HepG2 (cell line): ENCODE measurements at regions not wholly inside any gene's neighbourhood (a gene's known extent, or its start where the extent isn't known, plus 50 kb on each side); places are given as distances from the start of the nearest gene placed in this dataset.

Experiments
- ATF2 ChIP-seq: sonication (generic); formaldehyde crosslinking; IDR thresholded peaks from 2 replicates; pipeline ENCODE4 v1.4.0; 2020; ENCODE audit warnings: missing genetic modification reagents
- CREM ChIP-seq, 2 experiments: sonication (generic) in 1 of 2; formaldehyde crosslinking in 1 of 2; IDR thresholded peaks; 2 replicates each; pipeline versions ENCODE4 v1.4.0 to v1.6.1; 2016 to 2020; ENCODE audit warnings: antibody characterized with exemption in 1 of 2, mild to moderate bottlenecking in 1 of 2, missing genetic modification reagents in 1 of 2
- CTCF ChIP-seq: sonication (generic); formaldehyde crosslinking; IDR thresholded peaks from 2 replicates; pipeline ENCODE4 v1.5.0; 2020; ENCODE audit warnings: mild to moderate bottlenecking, missing genetic modification reagents, moderate library complexity
- FOXA1 ChIP-seq, 2 experiments: fragments of 450-650 bp in 1 of 2; sonication (generic) in 1 of 2; formaldehyde crosslinking in 1 of 2; IDR thresholded peaks; 2 replicates each; pipeline versions ENCODE4 v1.4.0 to v1.6.1; 2016 to 2020; ENCODE audit warnings: missing genetic modification reagents in 1 of 2
- FOXA3 ChIP-seq: IDR thresholded peaks from 2 replicates; pipeline ENCODE4 v1.6.1; 2016; ENCODE audit warnings: missing genetic modification reagents, missing compliant biosample characterization
- KDM2A ChIP-seq: sonication (generic); formaldehyde crosslinking; IDR thresholded peaks from 2 replicates; pipeline ENCODE4 v1.4.0; 2020; ENCODE audit warnings: low read depth, missing genetic modification reagents, borderline replicate concordance
- MLX ChIP-seq: IDR thresholded peaks from 2 replicates; pipeline ENCODE4 v1.6.1; 2016
- NBN ChIP-seq: fragments of 450-650 bp; conservative IDR thresholded peaks from 2 replicates; pipeline ENCODE4 v1.6.1; 2017
- ZBTB2 ChIP-seq: sonication (generic); formaldehyde crosslinking; IDR thresholded peaks from 2 replicates; pipeline ENCODE4 v1.8.0; 2022; ENCODE audit warnings: low read depth, missing genetic modification reagents
- ZNF292 ChIP-seq: sonication (generic); formaldehyde crosslinking; IDR thresholded peaks from 2 replicates; pipeline ENCODE4 v1.8.1; 2022; ENCODE audit warnings: mild to moderate bottlenecking, low read depth, missing genetic modification reagents, borderline replicate concordance
- ZNF354B ChIP-seq: sonication (generic); formaldehyde crosslinking; IDR thresholded peaks from 2 replicates; pipeline ENCODE4 v1.8.0; 2022; ENCODE audit warnings: mild to moderate bottlenecking, missing genetic modification reagents
- ZNF790 ChIP-seq: sonication (generic); formaldehyde crosslinking; IDR thresholded peaks from 2 replicates; pipeline ENCODE4 v1.8.0; 2022; ENCODE audit warnings: missing genetic modification reagents, mild to moderate bottlenecking, borderline replicate concordance
- ZSCAN5A ChIP-seq: sonication (generic); formaldehyde crosslinking; IDR thresholded peaks from 2 replicates; pipeline ENCODE4 v1.8.0; 2022; ENCODE audit warnings: mild to moderate bottlenecking, missing genetic modification reagents, borderline replicate concordance

- no peak for TF ChIP-seq ZSCAN5A (CRISPR knock-in tag)
- no peak for TF ChIP-seq ZNF790
- no peak for TF ChIP-seq CREM (IDR thresholded peaks at IDR 0.05)
- TF ChIP-seq CREM (CRISPR knock-in tag; IDR thresholded peaks at IDR 0.05) = no peak
- TF ChIP-seq ZBTB2 (CRISPR knock-in tag) = no peak
- no peak for TF ChIP-seq FOXA3 (CRISPR knock-in tag)
- no peak for TF ChIP-seq CTCF (CRISPR knock-in tag)
- no peak for TF ChIP-seq MLX (CRISPR knock-in tag)
- no peak for TF ChIP-seq NBN
- no peak for TF ChIP-seq FOXA1 (IDR thresholded peaks at IDR 0.05)
- no peak for TF ChIP-seq FOXA1 (CRISPR knock-in tag; IDR thresholded peaks at IDR 0.05)
- TF ChIP-seq ZNF354B (CRISPR knock-in tag) = no peak
- no peak for TF ChIP-seq ATF2 (CRISPR knock-in tag)
- no peak for TF ChIP-seq ZNF292
- TF ChIP-seq KDM2A (CRISPR knock-in tag) = no peak
Measured at GRCh38 chr5:118290204-118290603, 698.1 kb downstream of the DTWD2 start.
